HPDE6-E6E7 (cell line): ENCODE measurements at regions not wholly inside any gene's neighbourhood (a gene's known extent, or its start where the extent isn't known, plus 50 kb on each side); places are given as distances from the start of the nearest gene placed in this dataset.
"Not testable (repeated sequence)": the region's sequence is repeated elsewhere in the genome, so short reads cannot be mapped to it uniquely, and the experiment has no call there.

Experiments used
- DNase-seq: peaks from one replicate; pipeline ENCODE4 v3.0.0; 2011; ENCODE audit warnings: missing footprints; ENCODE audit errors: extremely low spot score

GRCh38 chr9:75457474-75458011, 369.2 kb downstream of the OSTF1 start:
- DNase-seq = no peak

GRCh38 chr9:75459311-75459710, 371.0 kb downstream of the OSTF1 start:
- DNase-seq = not testable (repeated sequence)

- no peak for DNase-seq
Observed at GRCh38 chr9:75461183-75461582, 372.9 kb downstream of the OSTF1 start.

- DNase-seq = no peak
Observed at GRCh38 chr9:75462866-75463265, 374.6 kb downstream of the OSTF1 start.

GRCh38 chr9:75463871-75464270, 375.6 kb downstream of the OSTF1 start:
- no peak for DNase-seq

GRCh38 chr9:75464726-75465125, 376.4 kb downstream of the OSTF1 start:
- DNase-seq = no peak

- no peak for DNase-seq
Observed at GRCh38 chr9:75467142-75467541, 378.8 kb downstream of the OSTF1 start.

GRCh38 chr9:75471549-75472114, 383.3 kb downstream of the OSTF1 start:
- no peak for DNase-seq

GRCh38 chr9:75482566-75482965, 394.3 kb downstream of the OSTF1 start:
- DNase-seq = no peak

- DNase-seq = no peak
Observed at GRCh38 chr9:75483636-75484035, 395.3 kb downstream of the OSTF1 start.

GRCh38 chr9:75487856-75488718, 399.8 kb downstream of the OSTF1 start:
- DNase-seq = no peak

- DNase-seq = no peak
Observed at GRCh38 chr9:75488719-75489110, 400.4 kb downstream of the OSTF1 start.

- DNase-seq = no peak
Observed at GRCh38 chr9:75490326-75490725, 400.1 kb upstream of the PCSK5 start.

- no peak for DNase-seq
Observed at GRCh38 chr9:75491533-75491932, 398.9 kb upstream of the PCSK5 start.

GRCh38 chr9:75499812-75500211, 390.7 kb upstream of the PCSK5 start:
- DNase-seq = no peak

GRCh38 chr9:75500479-75500878, 390.0 kb upstream of the PCSK5 start:
- DNase-seq = no peak

- DNase-seq = not testable (repeated sequence)
Observed at GRCh38 chr9:75500940-75501339, 389.5 kb upstream of the PCSK5 start.

GRCh38 chr9:75504721-75505120, 385.8 kb upstream of the PCSK5 start:
- DNase-seq = no peak

- DNase-seq = no peak
Observed at GRCh38 chr9:75505654-75506053, 384.8 kb upstream of the PCSK5 start.

- DNase-seq = no peak
Observed at GRCh38 chr9:75529463-75529862, 361.0 kb upstream of the PCSK5 start.

- no peak for DNase-seq
Observed at GRCh38 chr9:75531588-75531987, 358.9 kb upstream of the PCSK5 start.

GRCh38 chr9:75532233-75533050, 358.0 kb upstream of the PCSK5 start:
- no peak for DNase-seq
